ENCODE measurements at regions not wholly inside any gene's neighbourhood (a gene's known extent, or its start where the extent isn't known, plus 50 kb on each side); places are given as distances from the start of the nearest gene placed in this dataset.

DNA sequence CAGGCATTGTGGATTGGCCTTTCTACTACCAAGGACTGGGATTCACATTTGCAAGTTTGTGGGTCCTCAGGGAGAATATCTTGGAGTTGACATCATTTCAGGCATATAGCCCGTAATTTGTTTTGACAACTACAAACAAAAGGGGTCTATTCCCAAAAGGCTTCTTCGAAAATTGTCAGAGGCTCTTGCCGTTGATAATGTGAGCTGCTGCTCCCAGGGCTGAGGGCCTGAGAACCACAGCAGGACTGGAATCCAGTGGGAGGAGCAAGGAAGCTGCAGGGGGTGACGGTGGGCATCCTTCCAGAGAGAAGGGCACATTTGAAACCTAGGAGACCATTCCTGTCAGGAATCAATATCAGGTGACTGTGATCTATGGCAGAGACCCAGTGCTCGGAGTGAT lies 761.6 kb upstream of the RBFOX1 start:
- DNase-seq, result peak in 1 of 14 donors; percentile 59

DNA sequence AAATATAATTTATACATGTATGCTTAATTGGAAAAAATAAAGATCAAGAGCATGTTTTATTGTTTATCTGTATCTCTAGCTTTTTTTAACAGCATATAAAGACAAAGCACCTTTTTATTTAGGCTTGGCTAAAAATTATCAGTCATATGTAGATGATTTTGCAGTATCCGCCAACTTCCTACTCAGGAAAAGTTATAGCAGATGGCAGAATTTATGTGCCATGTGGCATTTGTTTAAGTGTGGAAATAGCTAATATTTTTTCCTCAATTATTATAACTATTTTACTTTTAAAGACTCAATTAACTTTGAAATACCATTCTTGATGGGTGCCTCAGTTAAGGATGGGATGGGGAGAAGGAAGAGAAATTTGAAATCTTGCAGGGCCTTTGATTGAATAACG lies 762.1 kb upstream of the RBFOX1 start:
- peak in 1 of 14 donors; percentile 48 for DNase-seq

DNA sequence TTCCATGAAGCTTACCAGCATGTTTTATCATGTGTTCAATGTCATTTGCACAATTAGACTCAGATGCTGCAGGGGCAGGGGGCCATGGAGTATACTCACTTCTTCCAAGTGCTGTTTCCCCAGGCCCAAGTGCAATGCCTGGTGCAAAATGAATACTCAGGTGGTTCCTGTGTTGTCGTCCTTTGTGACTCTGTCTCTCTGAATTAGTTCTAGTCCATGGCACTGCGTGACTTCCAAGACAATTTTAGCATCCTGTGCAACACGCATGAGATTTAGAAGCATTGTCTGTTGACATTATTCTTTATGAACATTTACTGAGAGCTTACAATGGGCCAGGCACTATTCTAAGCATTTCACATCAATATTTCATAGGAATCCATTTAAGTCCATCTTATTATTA lies 769.7 kb upstream of the RBFOX1 start:
- peak in 1 of 14 donors; percentile 68 for DNase-seq

DNA sequence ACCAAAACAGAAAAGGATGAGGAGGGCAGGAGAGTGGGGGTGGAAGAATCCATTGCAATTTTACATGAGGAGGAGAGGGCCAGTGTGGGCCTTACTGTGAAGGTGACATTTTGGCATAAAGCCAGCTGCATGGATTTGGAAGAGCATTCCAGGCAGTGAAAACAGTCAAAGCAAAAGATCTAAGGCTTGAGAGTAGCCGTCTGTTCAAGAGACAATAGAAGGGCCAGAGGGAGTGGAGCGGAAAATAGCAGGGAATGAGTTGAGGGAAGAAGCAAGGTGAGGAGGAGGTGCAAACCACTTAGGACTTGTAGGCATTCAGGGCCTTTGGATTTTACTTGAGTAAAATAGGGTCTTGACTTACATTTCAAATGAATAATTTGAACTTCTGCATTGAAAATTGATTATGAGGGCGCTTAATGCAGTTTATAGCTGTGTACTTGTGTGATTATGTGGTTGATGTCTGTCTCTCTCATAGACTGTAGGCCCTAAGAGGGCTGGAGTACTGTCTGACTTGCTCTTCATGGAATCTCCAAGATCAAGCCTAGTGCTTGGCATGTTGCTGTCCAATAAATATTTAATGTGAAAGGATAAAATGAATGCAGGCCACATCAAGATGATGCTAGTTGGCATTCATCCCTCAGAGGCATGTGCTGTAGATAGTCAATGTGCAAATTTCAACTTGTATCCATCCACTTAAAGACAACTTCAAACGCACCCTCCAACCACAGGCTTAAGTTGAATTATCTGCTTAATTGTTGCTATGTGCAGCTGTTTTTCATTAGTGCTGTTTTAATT lies 772.1 kb upstream of the RBFOX1 start:
- no peak for DNase-seq

DNA sequence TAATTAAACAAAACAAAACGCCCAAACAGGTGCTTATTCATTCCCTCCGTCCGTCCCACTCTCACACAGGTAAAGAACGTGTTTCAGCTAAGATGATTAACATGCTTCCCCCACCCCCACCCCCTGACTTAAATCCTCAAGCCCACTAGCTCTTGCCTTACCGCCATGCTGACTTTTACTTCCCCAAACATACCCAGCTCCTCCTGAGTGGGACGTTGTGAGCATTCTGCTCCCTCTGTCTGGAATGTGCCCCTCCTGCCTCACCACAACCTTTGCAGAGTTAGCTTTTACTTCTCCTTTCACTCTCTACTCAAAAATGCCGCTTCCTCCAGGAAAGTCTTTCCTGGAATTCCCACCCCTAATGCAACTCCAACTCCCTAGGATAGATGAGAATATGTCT lies 774.0 kb upstream of the RBFOX1 start:
- DNase-seq, result no peak

DNA sequence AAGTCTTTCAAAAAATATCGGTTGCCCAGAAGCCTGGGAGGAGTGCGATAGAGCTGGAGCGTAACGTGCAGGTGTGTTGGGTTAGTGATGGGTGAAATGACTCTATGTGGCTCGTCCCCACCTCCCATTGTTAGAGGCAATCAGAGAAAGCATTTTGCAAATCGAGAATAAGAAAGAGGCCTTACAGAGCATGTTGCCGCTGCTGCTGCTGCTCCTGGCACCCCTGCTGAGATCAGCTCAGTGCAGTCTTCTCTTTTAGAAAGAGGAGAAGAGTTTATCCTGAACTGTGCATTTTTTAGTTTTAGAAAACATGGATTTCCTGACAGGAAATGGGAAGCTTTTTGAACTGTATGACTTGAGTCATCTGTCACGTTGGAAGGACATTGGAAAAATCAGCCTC lies 774.5 kb upstream of the RBFOX1 start:
- DNase-seq, result no peak

DNA sequence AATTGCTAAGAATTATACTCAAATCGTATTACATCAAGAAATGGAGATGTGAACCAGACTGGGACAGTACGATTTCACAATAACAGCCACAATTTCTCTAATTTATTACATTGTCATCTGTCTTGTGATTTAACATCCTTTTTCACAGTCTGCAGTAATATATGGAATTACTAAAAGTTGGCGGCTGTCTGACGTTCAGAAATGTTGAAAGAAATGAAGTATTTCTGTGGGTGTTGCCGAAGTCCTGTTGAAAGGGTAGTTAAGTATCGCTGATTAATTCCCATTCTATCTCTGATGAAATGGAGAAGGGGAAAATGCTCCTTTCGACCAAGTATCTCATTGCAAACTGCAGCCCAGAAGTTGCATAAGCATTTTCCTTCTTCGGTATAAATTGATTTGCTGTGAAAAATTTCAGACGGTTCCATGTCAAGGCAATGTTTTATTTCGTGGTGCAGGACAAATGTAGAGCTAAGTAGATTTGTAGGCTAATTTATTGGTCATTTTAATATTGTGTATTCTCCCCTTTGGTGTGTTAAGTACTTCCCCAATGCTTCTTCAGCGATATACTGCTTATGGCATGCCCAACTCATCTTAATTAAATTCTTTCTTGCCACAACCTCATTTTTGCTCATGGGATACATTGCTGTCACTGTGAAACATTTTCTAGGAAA lies 775.2 kb upstream of the RBFOX1 start:
- no peak for DNase-seq

DNA sequence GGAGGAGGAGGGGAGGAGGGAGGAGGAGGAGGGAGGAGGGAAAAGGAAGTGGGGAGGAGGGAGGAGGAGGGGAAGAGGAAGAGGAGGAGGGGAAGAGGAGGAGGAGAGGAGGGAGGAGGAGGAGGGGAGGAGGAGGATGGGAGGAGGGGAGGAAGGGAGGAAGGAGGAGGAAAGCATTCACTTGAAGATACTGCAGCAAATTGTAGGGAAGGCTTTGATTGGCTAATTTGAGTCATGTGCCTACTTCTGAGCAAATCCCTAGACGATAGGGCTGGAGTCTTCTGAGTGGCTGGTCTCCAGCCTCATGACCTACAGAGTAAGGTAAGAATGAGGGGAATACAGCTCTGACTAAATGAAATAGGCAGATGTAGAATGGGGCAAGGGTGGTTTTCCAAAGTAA lies 783.2 kb upstream of the RBFOX1 start:
- DNase-seq, result no peak

DNA sequence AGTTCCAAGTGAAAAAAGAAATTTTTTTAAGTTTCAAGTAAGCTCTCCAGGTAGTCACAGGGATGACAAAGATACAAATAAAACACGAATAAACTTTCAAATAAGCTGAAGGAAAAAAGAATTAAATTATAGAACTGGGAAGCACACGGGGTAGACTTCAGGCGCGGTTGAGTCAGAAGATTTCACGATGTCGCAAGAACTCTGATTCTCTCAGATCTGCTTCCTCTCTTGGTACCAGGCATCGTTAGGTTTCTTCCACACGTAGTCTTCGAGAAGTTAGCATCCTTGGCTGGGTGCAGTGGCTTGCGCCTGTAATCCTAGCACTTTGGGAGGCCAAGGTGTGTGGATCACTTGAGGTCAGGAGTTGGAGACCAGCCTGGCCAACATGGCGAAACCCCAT lies 784.1 kb upstream of the RBFOX1 start:
- no peak for DNase-seq

DNA sequence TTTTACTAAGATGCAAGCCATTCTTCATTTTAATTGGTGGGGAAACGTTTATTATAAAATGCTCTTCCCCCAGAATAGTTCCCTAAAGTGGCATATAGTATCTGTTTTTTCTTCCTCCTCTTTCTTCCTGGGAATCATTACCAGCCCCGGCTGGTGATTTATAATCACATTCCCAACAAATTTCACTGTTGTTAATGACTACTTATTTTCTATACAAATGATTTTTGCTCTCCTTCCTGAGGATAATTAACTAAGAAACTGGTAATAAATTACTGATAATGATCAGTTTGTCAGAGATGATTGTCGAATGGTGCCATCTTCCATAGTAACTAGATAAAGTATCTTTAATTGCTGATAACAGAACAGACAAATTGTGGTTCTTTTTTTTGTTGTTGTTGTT lies 785.5 kb upstream of the RBFOX1 start:
- no peak for DNase-seq

DNA sequence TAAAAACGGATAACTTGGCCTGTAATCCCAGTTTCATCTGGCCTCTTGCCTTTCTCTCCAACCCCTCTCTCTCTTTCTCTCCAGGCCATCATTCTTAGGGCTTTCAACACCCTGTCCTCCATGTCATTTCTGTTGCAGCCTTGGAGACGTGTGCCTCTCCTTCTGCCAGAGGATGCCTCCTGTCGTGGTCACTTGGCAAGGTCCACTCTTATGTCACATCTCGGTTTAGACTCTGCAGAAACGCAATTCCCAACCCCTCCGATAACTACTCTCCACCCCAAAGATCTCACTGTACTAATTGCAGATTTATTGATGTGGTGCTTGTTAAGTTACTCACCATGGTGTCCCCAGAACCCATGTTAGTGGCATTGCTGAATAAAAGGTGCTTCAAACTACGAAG lies 787.3 kb upstream of the RBFOX1 start:
- DNase-seq, result peak in 1 of 14 donors; percentile 31

DNA sequence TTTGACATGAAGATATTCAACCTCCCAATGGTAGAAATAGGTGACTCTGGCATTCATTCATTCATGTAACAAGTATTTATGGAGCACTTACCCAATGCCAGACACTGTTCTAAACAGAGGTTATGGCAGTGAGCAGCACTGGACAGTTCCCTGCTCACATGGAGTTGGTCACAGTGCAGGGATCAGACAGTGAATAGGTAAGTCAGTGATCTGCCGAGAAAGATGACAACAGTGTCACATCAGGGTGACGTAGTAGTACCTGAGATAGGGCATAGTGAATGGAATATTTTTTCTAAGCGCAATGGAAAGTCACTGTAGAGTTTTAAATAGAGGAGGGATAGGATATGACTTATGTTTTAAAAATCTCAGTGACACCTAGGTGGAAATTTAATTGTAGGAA lies 791.4 kb upstream of the RBFOX1 start:
- no peak for DNase-seq

DNA sequence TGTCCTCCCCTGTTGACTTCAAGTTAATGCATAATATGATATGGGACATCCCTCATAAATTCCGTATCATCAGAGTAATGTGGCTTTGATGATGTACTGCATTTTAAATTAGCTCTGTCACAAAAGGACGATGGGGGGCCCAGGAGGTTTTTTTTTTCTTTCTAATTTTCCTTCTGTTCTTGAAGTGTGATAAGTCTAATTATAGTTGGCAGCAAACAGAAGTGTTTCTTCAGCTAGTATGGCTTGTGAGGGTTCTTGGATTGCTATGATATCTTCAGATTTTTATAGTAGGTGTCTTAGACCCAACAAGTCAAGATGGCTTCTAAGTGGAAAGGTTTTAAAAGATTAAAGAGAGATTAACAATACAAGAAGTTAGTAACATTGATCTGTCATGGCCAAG lies 796.2 kb upstream of the RBFOX1 start:
- no peak for DNase-seq

DNA sequence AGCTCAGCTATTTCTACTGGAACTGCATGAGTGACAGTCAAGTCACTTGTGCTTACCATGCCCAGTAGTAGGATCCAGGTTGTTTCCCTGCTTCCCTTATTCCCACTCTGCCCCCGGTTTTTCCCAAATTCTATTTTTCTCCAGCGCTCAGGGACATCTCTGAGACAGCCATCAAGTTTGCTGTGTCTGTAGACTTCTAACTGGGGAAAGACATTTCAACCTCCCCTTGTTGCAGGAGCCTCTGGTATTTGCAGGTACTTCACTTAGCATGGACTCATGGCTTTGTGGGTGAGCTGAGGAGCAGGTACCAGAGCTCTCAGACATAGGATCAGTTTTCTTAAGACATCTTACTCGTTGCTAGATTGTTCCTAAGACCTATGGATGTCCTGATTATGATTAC lies 801.6 kb upstream of the RBFOX1 start:
- no peak for DNase-seq

DNA sequence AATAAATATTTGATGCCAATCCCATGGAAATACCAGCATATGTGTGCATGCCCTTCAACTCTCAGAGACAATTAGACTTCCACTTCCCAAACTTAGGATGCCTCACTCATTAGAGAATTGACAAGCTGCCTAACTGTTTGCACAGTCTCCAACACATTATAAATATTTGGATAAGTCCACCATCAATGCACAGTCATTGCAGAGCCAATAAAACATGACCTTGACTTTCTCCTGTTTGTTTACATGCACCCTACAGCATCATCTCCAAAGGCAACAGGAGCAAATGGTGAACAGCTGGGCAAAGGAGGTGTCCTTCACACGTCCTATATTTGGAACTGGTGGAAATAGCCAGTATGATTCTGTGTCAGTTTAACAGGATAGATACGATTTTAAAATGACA lies 804.4 kb upstream of the RBFOX1 start:
- DNase-seq, result no peak

DNA sequence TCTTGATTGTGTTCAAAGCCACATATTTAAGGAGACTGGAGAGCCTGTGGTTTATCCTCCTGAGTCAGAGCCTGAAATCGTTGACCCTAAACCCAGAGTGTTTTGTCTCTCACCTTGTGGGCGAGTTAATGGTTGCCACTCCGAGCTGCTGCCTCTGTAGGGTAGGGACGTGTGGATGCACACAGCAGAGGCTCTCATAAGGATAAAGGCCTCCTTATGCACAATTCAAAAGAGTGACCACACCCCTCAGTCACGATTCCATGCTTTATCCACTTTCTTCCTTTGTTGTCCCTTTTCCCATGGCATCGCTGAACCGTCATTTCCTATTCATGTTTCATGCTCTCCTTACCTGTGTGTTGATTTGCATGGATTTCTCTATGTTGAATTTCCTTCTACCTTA lies 805.0 kb upstream of the RBFOX1 start:
- no peak for DNase-seq

DNA sequence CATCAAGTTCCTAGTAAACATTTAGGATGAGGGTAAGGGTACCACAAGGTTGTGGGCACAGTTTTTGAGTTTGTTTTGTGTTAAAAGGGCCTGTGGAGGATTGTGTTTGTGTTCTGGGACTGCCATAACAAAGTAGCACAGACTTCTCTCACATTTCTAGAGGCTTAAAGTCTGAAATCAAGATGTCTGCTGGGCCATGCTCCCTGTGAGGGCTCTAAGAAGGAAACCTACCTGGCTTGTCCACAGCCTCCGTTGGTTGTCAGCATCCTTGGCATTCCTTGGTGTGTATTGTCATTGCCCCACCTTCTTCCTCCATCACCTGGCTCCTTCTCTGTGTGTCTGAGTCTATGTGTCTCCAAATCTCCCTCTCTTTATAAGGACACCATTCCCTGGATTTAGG lies 808.1 kb upstream of the RBFOX1 start:
- no peak for DNase-seq

DNA sequence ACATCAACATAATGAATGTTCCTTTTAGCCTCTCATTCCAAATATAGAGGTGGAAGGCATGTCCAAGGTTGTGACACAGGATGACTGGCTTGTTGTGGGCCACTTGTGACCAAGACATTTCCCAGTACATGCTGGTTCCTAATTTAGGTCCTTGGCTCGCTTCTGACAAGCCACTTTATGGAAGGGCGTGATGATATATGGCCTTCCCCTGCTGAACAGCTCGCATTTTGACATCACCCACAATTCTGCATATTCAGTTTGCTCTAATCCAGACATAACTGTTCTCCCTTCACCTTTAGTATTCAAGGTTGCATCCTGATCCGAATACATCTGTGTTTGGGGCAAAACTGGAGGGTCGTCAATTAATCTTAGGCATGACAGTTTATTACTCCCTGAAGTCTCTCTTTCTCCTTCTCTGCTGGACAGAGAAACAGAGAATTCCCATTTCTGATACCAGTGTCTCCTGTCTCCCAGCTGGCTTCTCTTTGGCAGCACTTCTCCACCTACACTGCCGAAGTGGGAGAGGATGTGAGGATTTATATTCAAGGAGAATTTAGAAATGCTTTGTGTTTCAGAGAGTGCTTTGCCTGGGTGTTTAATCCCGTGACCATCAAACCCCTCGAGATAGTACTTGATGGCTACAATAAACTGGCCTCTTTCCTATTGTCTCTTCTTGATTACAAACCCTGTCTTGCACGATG lies 815.5 kb upstream of the RBFOX1 start:
- DNase-seq, result no peak

DNA sequence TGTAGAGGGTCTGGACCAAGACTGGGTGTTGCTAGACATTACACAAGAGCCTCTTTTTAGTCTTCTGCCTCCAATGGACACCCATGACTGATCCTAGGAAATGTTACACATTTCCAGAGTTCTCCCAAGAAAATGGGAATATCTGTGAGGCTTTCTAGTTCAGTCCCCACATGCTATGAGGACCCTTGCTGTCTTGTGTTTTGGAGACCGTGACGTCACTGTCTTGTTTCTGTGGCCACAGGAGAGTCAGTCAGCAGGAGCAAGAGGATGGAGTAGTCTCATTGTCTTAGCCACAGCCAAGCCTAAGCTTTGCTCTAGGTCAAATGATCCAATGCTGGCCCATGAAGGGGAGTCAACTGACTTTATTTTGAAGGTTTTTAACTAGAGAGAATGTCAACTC lies 820.1 kb upstream of the RBFOX1 start:
- no peak for DNase-seq

DNA sequence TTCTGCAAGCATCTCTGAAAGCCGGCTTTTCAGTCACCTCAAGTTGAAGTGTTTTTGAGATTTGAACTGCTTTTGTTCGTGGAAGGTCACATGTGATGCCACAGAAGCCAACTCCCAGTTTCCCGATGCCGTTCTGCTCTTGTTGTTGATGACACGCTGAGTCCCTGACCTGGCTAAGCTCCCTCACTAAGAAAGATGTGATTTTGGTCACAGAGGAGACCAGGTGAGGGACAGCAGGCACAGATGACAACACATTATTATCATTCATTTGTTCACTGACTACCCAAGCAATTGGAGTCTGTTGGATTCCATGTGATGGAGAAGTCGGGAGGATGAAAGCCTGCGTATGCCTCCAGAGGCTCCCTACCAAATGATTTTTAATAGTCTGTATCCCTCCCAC lies 822.4 kb upstream of the RBFOX1 start:
- DNase-seq, result peak in 1 of 14 donors; percentile 57

DNA sequence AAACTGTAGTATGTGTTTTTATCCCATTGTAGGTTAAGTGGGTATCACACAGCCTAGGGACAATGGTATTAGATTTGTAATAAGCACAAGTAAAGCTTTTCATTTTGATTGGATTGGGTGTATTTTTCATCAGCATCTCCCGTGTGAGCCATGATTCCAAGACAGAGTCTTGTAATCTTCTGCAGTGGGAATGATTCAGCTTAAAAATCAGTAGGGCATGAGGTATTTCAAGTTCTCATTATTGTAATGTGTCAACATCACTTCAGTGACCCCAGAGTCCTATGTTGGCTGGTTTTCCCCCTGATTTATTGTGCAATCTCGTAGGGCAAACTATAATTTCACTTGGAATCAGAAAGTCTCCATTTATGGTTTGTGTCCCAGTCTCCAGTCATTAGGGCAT lies 833.2 kb upstream of the RBFOX1 start:
- DNase-seq, result no peak

DNA sequence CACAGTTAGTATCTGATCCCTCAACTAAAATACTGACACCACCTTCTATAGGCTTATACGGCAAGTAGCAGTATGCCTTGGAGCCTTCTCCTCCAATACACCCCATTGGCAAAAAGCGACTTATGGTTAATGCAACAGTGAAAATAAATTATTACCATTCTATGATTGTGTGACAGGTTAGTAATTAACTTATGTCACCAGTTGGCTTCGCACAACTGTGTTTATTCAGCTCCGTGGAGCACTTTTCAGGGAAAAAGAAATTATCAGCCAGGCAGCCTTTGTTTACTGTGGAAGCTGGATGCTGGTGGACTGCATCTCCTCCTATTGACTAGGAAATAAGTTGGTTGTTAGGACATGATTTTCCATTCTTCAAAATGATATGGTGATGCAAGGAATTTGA lies 833.8 kb upstream of the RBFOX1 start:
- DNase-seq, result no peak

DNA sequence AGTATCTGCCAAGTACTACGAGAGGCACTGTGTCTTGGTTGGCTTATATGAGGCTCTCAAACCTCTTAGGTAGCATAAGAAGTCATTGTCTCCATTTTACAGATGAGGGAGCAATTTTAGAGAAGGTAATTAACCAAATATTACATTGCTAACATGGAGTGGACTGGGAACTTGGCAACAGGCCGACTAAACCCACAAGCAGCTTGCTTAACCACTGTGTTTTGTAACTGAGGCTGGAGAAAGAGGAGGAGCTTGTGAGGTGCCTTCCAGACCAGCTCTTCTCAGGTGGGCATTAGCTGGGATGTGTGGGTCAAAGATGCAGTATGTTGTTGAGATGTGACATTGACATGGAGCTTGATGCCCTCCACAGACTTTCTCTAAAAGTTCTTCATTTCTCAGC lies 835.6 kb upstream of the RBFOX1 start:
- DNase-seq, result no peak

Measured in C1 segment of cervical spinal cord (tissue), 14 donors.